ENCODE measurements at regions not wholly inside any gene's neighbourhood (a gene's known extent, or its start where the extent isn't known, plus 50 kb on each side); places are given as distances from the start of the nearest gene placed in this dataset.

- TF ChIP-seq EZH2 (IDR thresholded peaks at IDR 0.05; ENCODE audit: borderline replicate concordance, insufficient read depth, low read length, poor library complexity, severe bottlenecking) (no peak), REST (IDR thresholded peaks at IDR 0.05; ENCODE audit: borderline replicate concordance) (no peak), CTCF (IDR thresholded peaks at IDR 0.05; ENCODE audit: poor library complexity, severe bottlenecking) (no peak)
Measured at GRCh38 chr5:97576956-97577355, 393.9 kb upstream of the RIOK2 start.
